ENCODE measurements at regions not wholly inside any gene's neighbourhood (a gene's known extent, or its start where the extent isn't known, plus 50 kb on each side); places are given as distances from the start of the nearest gene placed in this dataset.
"Not testable (repeated sequence)": the region's sequence is repeated elsewhere in the genome, so short reads cannot be mapped to it uniquely, and the experiment has no call there.

DNA sequence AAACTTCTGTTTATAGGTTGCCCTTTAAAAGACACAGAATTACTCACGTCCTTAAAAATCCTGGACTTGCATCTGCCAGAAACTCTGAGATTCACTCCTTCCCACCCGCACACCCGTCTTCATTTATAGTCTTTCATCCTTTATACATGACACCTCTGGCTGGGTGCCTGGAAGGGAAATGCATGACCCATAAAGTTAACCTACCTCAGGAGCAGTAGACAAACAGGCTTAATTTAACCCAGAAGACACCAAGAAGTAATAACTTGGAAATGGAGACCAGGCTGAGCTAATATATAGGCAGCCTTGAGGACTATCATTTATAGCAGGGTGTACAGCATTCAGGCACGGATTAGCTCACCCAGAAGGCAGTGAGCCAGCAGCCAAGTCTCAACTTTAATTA is 429.0 kb upstream of the NRSN1 start:
- DNase-seq, result no peak

DNA sequence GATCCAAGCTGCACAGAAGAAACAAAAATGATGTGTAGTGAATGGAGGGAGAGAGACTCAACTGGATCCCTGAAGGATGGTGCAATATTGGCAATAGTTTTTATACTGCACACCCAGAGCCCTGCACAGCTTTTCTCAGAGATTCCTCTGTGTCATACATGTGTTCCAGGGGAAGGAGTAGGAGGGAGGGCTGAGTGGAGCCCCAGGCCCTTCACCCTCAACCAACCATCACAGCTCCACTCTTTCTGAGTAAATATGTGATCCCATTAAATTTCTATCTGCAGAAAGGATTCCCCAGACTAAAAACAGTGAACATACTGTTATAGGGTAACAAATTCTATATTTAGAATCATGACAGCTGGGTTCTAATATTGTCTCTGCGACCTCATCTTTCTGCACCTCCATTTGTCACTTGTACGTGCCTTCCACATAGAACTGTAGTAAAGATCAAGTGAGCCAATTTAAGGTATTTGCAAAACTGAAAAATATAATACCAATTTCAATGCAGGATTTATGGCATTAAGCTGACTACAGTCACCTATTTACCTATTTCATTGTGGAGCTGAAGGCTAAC is 421.4 kb upstream of the NRSN1 start:
- no peak for DNase-seq

DNA sequence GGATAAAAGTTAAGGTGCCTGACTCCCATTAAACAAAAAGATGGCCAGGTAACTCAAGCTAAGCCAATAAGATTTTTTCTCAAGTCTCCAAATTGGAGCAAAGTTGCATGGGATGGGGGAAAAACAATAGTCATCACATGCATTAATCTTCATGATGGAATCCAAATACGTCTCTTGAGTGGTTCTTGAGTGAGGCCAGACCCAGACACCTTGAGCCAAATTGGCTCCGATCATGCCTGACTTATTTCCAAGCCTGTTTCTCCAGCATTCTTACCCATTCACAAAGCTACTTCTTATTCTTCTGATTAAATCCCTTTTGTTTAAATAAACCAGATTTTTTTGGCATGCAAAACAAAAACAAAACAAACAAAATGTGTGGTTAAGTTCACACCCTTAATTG is 420.3 kb upstream of the NRSN1 start:
- no peak for DNase-seq

DNA sequence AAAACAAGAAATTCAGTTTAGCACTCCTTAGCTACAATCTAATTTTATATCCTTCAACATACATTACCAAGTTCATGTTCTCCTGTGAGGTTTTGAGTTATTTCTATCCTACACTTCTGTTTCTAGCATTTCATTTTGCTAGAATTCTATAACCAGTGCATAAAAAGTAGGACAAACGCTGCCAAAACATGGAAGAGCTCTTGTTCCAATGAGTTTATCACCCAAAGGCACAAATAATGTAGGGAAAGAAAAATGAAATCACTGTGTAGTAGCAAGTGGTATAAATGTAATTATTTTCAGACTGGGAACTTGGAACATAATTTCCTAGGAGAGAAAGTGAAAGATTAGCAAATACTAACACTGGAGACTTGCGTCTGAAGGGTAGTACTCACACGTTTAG is 413.3 kb upstream of the NRSN1 start:
- no peak for DNase-seq

DNA sequence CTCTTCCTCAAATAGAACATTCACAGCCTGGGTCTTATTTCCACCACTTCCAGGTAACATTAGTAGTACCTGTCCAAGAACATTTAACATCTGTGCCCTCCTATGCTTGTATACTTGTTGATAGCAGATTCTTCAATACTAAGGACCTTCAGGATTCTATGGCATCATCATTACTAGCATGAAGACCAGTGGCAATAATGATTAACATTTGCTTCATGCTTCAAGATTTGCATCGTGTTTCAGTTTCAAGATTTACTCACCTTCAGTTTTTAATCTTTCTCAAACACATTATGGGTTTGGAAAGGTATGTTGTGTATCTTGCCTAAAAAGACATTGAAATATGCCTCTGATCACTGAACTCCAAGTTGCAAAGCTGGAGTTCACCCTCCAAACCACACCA is 412.8 kb upstream of the NRSN1 start:
- DNase-seq, result no peak

DNA sequence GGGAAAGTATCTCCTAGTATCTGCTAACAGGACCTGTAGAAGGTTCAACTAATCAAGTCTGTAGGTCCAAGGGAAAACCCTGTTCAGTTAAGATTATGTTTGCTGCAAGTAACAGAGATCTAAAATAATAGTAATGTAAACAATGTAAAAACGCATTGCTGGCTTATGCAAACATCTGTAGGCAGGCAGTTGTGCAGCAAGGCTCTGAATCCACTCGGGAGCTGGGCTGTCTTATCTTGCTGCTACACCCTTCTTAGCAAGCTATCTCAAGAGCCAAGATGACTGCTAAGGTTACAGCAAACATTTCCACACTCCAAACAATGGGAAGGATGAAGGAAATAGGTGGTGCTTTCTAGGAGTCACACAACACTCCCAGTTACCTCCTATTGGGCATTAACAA is 397.3 kb upstream of the NRSN1 start:
- DNase-seq, result peak; percentile 80

DNA sequence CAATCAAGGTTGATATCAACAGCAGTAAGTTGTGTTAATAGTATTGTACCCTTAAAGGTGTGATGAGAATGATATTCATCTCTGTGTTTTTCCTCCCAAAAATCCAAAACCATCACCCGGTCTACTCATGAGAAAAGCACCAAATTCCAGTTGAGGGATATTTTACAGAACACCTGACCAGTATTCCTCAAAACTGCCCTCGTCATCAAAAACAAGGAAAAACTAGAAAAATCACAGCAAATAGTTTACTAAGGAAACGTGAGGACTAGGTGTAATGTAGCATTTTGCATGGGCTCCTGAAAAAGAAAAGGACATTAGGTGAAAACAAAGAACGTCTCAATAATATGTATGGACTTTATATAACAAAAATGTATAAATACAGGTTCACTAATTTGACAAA is 394.4 kb upstream of the NRSN1 start:
- DNase-seq, result no peak

DNA sequence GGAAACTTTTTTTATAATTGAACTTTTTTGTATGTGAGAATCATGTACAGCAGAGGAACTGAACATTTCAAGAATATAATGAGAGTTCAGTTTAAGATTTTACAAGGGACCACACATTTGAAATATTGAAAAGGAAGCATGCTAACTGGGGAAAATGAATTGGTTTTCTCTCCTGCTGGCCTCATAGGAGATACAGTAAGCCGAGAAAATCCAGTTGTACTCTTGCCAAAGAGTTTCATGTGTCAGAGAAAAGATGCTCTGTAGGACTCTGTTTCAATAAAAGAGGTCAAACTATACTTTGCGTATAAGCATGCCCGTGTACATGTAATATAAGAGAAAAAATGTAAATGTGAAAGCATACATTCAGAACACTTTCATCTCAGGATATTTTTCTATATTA is 393.5 kb upstream of the NRSN1 start:
- no peak for DNase-seq

DNA sequence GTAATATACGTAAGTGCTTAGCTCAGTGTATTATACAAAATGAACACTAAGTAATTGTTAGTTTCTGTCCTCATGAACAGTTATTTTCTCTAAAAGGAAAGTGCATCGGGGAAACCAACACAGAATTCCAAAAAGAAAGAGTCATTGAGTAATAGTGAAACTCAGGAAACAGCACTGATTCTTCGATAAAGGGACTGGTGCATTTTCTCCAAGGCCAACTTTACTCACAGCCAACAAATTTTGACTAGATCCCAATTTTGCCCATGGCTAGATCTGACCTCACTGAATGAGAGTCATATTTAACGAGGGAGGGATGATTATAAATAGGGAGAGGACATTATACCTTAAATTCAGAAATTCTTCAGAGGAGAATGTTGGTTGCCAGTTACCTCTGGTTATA is 390.9 kb upstream of the NRSN1 start:
- DNase-seq, result no peak

DNA sequence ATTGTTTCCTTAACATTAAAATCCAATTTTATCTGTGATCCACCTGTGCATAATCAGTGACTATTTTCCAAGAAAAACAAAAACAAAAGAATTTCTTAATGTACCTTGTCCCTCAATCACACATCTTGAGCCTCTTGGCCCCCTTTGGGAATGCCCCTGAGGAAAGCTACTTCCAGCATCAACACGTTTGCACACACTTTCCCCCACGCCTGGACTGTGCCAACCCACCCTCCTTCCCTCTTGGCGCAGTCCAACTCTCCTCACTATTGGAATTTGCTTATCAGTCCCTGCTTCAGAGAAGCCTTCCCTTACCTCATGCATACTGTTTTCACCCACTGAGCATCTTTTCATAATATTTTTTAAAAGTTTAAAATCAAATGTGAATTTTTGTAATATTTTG is 389.4 kb upstream of the NRSN1 start:
- DNase-seq, result no peak

DNA sequence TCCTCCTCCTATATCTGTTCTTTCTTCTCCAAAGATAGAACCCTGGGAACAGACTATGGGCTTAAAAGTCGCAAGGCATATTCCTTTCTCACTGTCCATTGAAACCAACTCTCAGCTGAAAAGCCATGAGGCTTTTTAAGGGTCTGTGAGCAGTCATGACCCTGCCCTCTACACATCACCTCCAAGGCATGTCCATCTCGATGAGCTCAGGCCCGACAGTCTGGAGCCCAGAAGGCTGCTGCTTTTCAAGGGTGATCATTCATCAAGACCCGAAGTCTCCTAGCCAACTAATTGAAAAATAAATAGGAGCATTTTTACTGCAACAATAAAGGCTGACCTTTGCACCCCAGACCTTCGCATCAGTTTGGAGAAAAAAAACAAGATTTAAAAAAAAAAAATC is 378.8 kb upstream of the NRSN1 start:
- no peak for DNase-seq

DNA sequence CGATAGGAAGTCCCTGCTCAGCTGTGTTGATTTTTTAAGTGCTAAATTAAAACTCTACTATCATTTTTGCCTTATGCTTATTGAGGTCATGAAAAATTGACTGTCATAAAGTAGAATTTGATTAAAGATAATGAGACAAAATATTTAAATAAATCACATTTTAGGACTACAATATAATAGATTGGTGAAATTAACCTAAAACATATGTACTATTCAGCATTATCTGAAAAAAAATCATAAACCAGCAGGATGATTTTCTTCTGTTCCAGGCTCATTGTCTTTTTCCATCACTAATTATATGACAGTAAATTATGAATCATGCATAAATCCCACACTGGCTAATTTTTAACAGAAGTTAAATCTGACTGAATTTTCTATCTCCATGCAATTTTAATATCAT is 373.6 kb upstream of the NRSN1 start:
- DNase-seq, result no peak

DNA sequence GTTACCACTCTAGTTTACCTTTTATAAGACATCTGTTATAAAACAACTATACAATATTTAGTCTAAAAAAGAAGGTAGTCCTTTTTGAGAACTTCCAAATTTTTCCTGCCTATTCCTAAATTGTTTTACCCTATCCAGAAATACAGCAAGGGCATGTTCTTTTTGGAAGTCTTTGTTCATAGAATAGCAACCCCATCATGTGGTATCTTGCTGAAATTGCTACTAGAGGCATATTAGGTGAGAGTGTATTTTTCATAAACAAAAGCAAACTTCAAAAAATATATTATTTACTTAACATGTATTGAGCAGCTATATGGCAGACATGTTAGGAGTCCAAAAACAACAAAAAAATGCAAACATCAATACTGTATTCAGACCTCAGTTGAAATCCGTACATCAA is 371.8 kb upstream of the NRSN1 start:
- DNase-seq, result no peak

DNA sequence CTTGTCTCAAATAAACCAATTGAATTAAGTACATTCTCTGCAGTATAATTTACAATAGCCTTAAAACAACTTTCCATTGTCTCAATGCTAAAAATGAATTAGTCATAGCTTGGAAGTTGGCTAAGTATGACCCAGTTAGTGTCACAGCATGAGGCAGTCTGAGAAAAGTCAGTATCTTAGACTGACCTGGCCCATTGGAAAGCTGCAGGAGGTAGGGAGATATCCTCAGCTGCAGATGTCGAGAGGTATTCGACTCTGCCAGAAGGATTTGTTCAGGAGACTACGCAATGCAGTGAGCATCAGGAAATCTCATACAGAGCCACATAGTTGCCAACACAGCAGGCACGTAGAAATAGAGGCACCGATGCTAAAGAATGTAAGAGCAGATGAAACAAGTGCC is 350.9 kb upstream of the NRSN1 start:
- no peak for DNase-seq

DNA sequence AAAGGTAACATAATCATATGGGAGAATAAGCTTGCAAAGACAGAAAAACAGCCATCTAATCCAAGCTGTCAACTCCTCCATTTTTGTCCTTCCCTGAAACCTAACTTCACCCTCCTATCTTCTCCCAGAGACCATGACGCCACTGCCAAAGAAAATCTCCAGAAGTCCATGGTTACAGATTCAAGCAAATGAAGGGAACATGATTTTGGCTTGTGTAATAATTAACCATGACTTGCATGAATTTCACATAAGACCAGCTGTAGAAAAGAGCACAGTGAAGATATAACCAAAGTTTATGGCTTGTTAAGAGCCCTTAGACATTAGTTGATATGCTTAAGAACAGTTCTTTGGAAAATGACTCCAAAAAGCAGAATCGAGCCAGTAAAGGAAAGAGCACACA is 342.1 kb upstream of the NRSN1 start:
- DNase-seq, result no peak

DNA sequence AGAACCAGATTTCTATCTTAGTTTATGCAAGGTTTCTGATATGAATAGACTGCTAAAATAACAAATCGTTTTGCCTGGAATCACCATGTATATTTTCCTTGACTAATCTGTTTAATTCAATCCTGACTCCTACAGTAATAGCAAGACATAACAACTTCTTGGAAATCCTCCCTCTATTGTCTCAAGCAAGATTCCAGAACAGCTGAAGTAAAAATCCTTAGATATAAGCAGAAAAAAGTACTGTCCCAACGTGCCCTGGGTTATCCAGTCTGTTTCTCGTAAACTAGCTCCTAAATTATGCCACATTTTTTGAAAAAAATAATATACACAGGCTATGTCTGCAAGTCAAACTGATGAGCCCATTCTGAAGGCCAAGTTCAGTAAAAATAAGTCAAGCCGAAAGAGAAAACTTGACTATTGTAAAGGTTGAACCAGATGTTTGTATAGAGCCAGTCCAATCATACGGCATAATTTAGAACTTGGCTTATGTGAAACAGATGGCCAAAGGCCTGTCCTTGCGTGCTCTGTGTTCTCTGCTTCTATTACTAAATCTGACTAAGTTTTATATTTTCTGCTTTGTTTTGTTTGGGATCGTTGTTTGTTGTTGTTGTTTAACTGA is 341.6 kb upstream of the NRSN1 start:
- DNase-seq, result no peak

DNA sequence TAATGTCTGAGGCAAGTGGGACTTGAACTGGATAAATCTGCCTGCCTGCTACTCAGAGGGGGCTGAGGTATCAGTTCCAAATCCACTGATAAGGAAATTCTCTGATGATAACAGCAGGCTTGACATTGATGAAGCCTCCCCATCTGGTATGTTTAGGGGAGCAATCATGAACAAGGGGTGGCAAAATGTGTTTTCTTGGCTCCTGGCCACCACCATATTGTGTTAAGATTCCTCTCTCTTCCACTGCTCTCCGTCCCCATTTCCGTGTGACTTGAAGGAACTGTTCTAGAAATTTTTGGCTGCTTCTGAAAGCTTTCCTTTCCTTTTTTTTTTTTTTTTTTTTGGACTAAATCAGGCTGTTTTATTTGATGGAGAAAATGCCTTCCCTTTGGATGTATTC is 335.3 kb upstream of the NRSN1 start:
- no peak for DNase-seq

DNA sequence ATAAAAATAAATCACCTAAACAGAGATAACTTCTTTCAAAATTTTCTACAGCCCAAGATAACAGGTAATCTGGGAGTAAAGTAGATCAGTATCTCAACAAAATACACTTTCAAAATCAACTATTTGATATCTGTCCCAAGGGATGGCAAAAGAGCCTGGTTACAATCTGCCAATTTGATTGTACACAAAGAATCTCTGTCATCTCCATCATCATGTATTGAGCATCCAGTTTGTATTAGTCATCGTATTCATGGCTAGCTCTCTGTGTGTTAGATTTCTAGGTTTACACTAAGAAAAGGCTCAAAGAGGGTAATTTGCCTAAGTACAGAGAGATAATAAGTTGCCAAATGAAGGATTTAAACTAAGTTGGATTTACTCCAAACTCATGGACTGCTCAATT is 329.0 kb upstream of the NRSN1 start:
- DNase-seq, result no peak

DNA sequence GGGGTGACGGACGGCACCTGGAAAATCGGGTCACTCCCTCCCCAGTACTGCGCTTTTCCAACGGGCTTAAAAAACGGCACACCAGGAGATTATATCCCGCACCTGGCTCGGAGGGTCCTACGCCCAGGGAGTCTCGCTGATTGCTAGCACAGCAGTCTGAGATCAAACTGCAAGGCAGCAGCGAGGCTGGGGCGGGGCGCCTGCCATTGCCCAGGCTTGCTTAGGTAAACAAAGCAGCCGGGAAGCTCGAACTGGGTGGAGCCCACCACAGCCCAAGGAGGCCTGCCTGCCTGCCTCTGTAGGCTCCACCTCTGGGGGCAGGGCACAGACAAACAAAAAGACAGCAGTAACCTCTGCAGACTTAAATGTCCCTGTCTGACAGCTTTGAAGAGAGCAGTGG is 321.7 kb upstream of the NRSN1 start:
- not testable (repeated sequence) for DNase-seq

DNA sequence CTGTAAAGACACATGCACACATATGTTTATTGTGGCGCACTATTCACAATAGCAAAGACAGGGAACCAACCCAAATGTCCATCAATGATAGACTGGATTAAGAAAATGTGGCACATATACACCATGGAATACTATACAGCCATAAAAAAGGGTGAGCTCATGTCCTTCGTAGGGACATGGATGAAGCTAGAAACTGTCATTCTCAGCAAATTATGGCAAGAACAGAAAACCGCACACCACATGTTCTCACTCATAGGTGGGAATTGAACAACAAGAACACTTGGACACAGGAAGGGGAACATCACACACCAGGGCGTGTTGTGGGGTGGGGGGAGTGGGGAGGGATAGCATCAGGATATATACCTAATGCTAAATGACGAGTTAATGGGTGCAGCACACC is 304.9 kb upstream of the NRSN1 start:
- DNase-seq, result not testable (repeated sequence)

DNA sequence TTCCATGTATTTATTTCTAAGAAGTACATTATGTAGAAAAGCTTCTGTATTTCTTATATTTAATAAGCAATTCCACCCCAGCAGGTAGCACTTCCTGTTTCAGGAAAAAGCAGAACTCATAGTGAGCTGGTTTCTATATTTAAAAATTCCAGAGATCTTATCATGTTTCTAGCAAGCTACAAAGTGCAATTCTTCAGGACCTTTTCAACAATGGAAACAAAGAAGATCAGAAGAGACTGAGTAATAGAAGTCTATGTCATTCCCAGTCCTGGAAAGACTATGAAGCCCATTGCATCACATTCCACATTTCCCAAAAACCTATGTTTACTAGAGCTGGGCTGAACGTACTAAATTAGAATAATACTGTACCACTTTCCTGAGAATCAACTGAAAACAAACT is 302.6 kb upstream of the NRSN1 start:
- DNase-seq, result no peak

DNA sequence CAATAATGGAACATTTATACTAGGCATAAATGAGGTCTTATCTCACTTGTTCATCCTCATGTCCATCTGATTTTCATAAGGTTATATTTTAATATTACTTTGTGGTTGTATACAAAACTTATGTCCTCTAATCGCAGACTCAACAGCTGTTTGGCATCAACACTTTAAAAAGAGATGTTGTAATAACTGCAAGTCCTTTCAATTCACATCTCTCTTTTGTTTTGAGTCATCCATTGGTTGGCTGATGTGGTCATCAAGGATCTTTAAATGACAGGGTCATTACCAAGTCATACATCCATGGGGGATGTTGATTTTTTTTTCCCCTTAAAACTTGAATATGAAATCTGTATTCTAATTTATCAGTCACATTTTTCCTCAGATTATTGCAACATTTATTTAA is 299.4 kb upstream of the NRSN1 start:
- DNase-seq, result no peak

DNA sequence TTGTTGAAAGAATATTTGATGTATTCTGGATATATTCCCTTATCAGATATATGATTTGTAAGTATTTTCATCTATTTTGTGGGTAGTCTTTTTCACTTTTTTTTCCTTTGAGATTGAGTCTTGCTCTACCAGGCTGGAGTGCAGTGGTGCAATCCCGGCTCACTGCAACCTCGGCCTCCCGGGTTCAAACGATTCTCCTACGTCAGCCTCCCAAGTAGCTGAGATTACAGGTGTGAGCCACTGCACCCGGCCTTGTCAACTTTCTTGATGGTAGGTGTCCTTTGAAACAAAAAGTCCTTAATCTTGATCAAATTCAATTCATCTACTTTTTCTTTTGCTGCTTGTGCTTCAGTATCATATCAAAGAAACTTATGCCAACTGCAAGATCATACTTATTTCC is 297.2 kb upstream of the NRSN1 start:
- no peak for DNase-seq

DNA sequence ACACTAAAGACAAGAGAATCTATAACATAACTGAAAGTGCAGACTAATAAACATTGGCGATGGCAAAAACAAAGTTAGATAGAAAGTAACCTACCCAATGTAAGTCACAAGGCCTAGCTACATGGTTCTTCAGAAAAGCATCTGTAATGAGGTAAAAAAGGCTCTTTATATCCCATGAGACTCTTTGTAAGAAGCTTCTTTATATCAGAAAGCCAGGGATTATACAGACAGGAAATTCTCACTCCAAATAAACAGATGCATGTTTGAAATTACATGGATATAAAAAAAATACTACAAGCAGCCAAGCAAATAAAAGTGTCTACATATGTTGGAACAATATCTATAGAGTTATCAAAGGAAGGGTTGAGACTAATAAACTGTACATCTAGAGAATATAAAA is 284.9 kb upstream of the NRSN1 start:
- DNase-seq, result no peak

DNA sequence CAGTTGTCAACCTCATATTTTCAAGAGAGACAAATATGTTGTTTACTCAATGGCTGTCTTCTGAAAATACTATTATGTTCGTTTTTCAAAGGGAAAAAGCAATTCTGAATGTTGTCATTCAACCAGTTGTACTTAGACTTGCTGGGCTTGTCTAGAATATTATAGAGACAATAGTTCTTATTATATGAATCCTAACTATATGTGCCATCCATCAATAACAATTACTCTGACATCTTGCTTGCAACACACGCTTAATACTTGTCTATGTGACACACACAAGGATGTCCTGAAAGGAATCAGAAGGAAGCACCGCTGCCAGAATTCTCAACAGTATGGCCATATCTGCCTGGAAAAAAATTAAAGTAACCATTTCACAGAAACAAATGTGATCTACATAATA is 283.3 kb upstream of the NRSN1 start:
- DNase-seq, result no peak

DNA sequence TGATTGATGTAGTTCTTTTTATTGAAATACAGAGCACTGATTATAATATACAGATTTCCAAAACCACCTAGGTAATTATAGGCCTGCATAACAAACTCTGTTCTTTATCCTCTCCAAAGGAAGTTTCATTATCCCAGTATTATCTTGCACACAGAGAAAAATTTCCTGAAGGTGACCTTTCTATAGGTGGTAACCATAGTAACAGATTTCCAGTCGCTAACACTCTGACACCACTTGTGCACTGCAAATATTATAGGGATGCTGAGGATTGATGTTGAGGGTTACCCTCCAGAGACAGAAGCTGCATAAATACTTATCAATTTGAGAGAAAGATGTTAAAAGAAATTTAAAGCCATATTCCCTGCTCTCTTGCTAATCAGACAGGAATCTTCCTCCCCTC is 274.5 kb upstream of the NRSN1 start:
- no peak for DNase-seq

All from hematopoietic multipotent progenitor cell treated with erythropoietin and hydrocortisone succinate and interleukin-3 and kit ligand, for 6 days (in vitro differentiated cells).